ENCODE measurements at regions not wholly inside any gene's neighbourhood (a gene's known extent, or its start where the extent isn't known, plus 50 kb on each side); places are given as distances from the start of the nearest gene placed in this dataset.

DNA sequence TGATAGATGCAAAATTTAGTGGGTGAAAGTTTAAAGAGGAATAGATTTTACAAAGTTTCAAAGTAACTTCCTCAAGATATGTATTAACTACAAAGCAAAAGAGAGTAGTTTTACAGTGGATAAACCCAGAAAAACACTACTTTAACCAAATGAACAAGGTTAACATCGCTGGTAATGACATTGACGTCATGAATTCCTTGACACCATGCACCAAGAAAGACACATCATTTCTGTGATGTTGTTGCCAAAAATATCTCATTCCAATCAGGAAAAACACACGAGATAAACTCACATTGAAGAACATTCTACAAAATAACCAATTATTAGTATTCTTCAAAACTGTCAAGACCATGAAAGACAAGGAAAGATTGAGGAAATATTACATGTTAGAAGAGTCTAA, 605.6 kb upstream of the SETBP1 start:
- Histone ChIP-seq H3K4me1 (no peaks in the 10 kb centered on the region), H3K27me3 (no peaks in the 10 kb centered on the region), H3K9me3 (no peaks in the 10 kb centered on the region), H3K36me3 (no peaks in the 10 kb centered on the region), H3K27ac (no peak overlapping the region), H3K4me3 (no peak overlapping the region)
- WGBS, 2 donors (ENCODE audit: low coverage in 1 of 2): 59 to 66% methylated on average over 3 of the region's 3 CpGs
- intact Hi-C loops (cut with DNase I; ENCODE audit: low total_unique reads): no loop called here
- TF ChIP-seq EP300 (IDR thresholded peaks at IDR 0.05; ENCODE audit: low read depth): no peak
- TF ChIP-seq CTCF (IDR thresholded peaks at IDR 0.05): no peak
- TF ChIP-seq POLR2A (IDR thresholded peaks at IDR 0.05): no peak
- no peak for TF ChIP-seq POLR2AphosphoS5 (IDR thresholded peaks at IDR 0.05)
- DNase-seq: no peak
- in situ Hi-C loops (cut with MboI; ENCODE audit: low pct_ligation_motif_present in 1 of 4, low pct_unique_long_range_greater_than_20kb in 1 of 4, low sequenced_read_pairs in 3 of 4): no loop called here

- intact Hi-C loops (cut with DNase I; ENCODE audit: low total_unique reads): no loop called here
- in situ Hi-C loops (cut with MboI; ENCODE audit: low pct_ligation_motif_present in 1 of 4, low pct_unique_long_range_greater_than_20kb in 1 of 4, low sequenced_read_pairs in 3 of 4): no loop called here
- TF ChIP-seq POLR2A (IDR thresholded peaks at IDR 0.05) (no peak), POLR2AphosphoS5 (IDR thresholded peaks at IDR 0.05) (no peak), EP300 (IDR thresholded peaks at IDR 0.05; ENCODE audit: low read depth) (no peak), CTCF (IDR thresholded peaks at IDR 0.05) (no peak)
- H3K4me1 ChIP-seq: no peaks in the 10 kb centered on the region
- DNase-seq: no peak
- H3K36me3 ChIP-seq: no peaks in the 10 kb centered on the region
- H3K27ac ChIP-seq: no peak overlapping the region
- WGBS, 2 donors (ENCODE audit: low coverage in 1 of 2): 23 to 33% methylated on average over 1 of the region's 1 CpG
- no peaks in the 10 kb centered on the region for H3K9me3 ChIP-seq
- no peak overlapping the region for H3K4me3 ChIP-seq
- H3K27me3 ChIP-seq: no peaks in the 10 kb centered on the region
Measured at GRCh38 chr18:44079606-44080005, 601.1 kb upstream of the SETBP1 start.

DNA sequence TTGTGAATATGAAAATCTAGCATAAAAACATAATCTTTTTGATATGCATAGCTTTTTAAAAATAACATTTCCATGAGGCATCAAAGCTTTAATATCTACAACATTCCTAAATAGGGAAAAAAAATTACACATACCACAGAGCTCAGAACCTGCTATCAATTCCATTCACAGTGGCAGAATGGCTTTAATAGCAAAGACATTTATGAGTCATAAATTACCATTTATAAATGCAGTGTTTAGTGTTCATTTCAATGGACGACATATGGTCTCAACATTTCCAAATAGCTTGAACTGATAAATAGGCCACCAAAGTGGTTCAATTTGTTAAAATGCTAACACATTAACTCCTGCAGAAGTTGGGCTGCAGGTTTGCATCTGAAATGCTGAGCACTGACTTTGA, 600.6 kb upstream of the SETBP1 start:
- TF ChIP-seq POLR2A (IDR thresholded peaks at IDR 0.05) (no peak), POLR2AphosphoS5 (IDR thresholded peaks at IDR 0.05) (no peak), CTCF (IDR thresholded peaks at IDR 0.05) (no peak), EP300 (IDR thresholded peaks at IDR 0.05; ENCODE audit: low read depth) (no peak)
- no peak overlapping the region for H3K4me3 ChIP-seq
- in situ Hi-C loops (cut with MboI; ENCODE audit: low pct_ligation_motif_present in 1 of 4, low pct_unique_long_range_greater_than_20kb in 1 of 4, low sequenced_read_pairs in 3 of 4): no loop called here
- H3K27me3 ChIP-seq: no peaks in the 10 kb centered on the region
- H3K36me3 ChIP-seq: no peaks in the 10 kb centered on the region
- no peaks in the 10 kb centered on the region for H3K4me1 ChIP-seq
- WGBS, 2 donors (ENCODE audit: low coverage in 1 of 2): 40 to 73% methylated on average over 1 of the region's 1 CpG
- DNase-seq: no peak
- intact Hi-C loops (cut with DNase I; ENCODE audit: low total_unique reads): no loop called here
- no peaks in the 10 kb centered on the region for H3K9me3 ChIP-seq
- no peak overlapping the region for H3K27ac ChIP-seq

DNA sequence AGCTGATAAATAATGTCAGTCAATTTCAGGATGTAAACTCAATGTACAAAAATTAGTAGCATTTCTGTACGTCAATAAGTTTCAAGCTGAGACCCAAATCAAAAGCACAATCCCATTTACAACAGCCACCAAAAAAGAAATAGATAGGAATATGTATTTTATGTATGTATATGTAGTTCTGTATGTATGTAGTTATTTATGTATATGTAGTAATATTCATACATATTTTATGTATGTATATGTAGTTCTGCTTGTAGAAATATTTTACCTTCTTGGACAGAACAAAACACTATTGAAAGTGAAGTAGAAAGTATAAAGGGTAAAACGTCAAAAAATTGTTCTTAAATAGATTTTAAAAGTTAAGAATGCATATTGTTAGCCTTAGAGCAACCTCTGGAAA, 591.0 kb upstream of the SETBP1 start:
- in situ Hi-C loops (cut with MboI; ENCODE audit: low pct_ligation_motif_present in 1 of 4, low pct_unique_long_range_greater_than_20kb in 1 of 4, low sequenced_read_pairs in 3 of 4): no loop called here
- Histone ChIP-seq H3K9me3 (no peaks in the 10 kb centered on the region), H3K27ac (no peak overlapping the region), H3K27me3 (no peaks in the 10 kb centered on the region), H3K36me3 (no peaks in the 10 kb centered on the region), H3K4me3 (no peak overlapping the region), H3K4me1 (no peaks in the 10 kb centered on the region)
- DNase-seq: no peak
- 61 to 73% methylated on average over 2 of the region's 2 CpGs for WGBS, 2 donors (ENCODE audit: low coverage in 1 of 2)
- TF ChIP-seq CTCF (IDR thresholded peaks at IDR 0.05) (no peak), EP300 (IDR thresholded peaks at IDR 0.05; ENCODE audit: low read depth) (no peak), POLR2AphosphoS5 (IDR thresholded peaks at IDR 0.05) (no peak), POLR2A (IDR thresholded peaks at IDR 0.05) (no peak)
- intact Hi-C loops (cut with DNase I; ENCODE audit: low total_unique reads): no loop called here

All from transverse colon (tissue), 4 donors.